NCI-H1436 (cell line): ENCODE measurements at regions not wholly inside any gene's neighbourhood (a gene's known extent, or its start where the extent isn't known, plus 50 kb on each side); places are given as distances from the start of the nearest gene placed in this dataset.

Experiments
- DNase-seq: peaks from one replicate; lab custom pipeline; 2025; lab: John Stamatoyannopoulos, UW

DNA sequence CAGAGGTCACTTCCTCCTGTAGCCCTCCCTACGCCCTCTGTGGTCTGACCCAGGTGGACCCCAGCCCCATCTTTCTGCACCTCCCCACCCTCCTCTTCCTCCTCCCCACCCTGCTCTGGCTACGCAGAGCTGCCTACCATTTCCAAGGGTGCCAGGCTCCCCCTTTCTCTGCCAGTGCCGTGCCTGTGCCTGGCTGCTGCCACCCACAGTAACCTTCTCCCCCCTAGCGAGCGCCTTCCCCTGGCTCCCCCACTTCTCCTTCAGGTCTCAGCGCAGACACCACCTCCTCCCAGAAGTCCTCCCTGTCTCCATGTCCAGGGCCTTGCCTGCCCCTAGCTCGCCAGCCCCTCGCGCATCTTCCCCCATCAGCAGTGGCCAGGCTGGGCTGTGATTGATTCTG, 471.5 kb downstream of the PTPRU start:
- no peak for DNase-seq

DNA sequence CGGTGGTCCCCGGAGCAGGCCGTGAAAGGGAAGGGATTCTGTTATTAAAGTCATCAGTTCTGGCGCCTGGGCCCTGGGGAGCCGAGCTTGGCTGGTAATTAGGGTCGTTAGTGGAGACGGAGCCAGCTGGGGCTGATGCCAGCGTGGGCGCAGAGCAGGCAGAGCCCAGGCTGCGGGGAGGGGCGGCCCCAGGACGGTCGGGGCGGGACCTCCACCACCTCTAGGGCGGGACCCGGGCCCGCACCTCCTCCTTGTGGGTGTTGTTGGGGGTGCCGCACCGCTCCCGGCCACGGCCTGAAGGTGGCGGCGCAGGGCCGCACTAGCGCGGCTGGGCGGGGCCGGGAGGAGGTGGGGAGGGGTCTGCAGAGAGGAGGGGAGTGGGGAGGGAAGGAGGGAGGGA, 470.6 kb downstream of the PTPRU start:
- DNase-seq = peak; percentile 97

DNA sequence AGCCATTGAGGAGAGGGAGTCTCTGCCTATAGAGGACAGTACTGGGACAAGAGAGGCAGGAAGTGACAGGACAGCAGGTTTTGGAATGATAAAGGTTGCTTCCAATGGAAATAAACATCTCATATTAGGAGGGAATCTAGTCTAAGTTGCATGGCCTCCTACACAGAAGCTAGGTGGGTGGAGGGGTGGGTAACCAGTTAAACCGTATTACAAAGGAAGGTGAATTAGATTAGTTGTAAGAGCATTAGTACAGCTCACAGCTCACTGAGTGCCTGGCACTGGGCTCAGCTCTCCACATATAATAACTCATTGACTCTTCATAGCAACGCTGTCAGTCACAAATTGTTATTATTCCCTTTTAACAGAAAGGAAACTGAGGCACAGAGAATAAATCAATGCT, 468.1 kb downstream of the PTPRU start:
- DNase-seq = no peak

DNA sequence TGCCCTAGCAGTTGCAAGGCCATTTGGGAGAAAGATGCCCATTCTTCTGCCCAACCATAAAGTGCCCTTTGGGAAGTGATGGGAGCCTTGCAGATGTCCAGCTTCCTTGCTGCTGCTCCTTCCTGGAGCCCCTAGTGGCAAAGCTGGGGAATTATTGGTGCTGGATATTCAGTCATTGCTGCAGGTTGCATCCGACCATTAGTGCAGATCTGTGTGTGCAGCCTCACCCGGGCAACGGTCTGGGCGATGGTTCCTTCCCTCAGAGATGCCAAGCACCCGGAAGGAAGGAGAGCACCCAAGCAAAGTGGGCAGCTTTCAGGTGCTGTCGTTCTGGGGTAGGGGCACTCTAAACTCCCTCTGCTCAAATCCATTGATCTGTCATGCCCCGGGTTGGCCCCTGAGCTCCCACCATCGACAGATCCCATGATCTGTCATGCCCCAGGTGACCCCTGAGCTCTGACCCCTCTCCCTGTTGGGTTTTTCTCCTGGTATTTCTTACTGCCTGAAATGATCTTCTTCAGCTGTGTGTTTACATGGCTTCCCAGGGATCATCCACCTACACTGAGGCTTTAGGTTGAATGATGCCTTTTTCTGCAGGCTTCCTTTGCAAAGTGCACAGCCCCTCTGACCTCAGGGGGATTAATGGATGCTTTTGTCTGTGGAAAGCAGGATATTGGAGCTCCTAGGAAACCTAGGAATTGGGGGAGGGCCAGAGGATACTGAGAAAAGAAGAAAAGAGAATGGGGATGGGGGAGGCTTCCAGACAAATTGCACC, 467.5 kb downstream of the PTPRU start:
- DNase-seq = peak; percentile 38

DNA sequence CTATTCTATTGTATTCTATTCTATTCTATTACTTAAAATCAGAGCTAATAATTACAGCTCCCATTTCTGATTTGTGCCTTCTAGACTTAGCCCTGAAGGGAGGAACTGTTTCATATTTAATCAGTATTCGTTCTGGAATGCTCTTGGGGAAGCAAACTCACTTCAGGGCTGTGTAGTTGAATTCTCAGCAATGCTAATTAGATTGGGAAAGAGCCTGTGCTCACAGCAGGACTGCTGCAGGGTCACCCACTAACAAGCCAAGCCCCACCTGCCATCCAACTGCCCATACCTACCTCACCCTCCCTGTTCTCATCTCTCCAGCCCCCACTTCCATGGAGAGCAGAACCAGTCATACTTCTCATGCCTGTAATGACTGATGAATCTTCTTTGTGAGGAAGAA, 464.2 kb downstream of the PTPRU start:
- DNase-seq = no peak

DNA sequence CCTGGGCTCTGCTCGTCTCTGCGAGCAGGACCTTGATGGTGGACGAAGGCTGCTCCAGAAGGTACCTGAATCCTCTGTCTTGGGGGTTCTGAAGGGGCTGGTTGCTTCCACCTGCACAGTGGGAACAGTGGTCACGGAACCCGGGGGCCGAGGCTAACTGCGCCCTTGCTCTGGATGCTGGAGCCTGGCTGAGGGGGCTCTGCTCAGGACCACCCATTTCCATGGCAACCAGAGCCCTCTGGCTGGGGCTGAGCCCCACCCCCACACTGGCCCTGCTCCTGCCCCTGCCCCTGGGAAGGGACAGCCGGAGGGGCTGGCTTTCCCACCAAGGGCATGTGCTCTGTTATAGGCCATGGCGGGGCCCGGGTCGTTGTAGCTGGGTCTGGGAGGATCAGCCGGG, 462.3 kb downstream of the PTPRU start:
- no peak for DNase-seq

DNA sequence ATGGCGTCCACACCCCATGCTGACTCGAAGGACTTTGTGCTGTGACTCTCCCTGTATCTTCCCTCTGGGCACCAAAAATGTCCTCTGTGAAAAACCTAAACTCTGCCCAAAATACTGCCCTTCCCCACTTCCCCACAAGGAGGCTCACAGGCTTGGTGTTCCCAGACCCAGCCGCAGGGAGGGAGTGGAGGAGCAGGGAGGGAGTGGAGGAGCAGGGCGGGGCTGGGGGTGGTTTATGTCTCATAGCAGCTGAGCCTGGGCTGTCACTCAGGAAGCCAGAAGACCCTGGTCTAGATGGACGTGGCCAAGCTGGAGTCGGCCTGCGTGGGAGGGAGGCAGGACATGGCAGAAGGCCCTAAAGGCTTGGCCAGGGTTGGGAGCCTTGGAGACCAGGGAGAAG, 461.7 kb downstream of the PTPRU start:
- peak; percentile 61 for DNase-seq

DNA sequence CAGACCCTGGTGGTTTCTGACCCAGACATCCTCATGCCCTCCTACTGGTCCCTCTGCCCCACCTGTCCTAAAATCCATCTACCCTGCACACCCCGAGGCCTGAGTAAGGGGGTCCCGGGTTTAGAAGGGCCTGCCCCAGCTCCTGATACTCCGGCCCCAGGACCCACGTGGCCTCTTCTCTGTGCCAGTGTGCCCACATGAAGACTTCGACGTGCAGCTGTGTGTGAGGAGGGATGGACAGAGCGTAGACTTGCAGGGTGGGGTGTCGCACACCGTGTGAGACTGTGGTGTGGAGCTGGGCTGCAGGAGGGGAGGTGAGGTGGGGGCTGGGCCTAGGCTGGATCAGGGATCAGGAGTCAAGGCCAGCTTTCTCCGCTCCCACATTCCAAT, 461.1 kb downstream of the PTPRU start:
- no peak for DNase-seq

DNA sequence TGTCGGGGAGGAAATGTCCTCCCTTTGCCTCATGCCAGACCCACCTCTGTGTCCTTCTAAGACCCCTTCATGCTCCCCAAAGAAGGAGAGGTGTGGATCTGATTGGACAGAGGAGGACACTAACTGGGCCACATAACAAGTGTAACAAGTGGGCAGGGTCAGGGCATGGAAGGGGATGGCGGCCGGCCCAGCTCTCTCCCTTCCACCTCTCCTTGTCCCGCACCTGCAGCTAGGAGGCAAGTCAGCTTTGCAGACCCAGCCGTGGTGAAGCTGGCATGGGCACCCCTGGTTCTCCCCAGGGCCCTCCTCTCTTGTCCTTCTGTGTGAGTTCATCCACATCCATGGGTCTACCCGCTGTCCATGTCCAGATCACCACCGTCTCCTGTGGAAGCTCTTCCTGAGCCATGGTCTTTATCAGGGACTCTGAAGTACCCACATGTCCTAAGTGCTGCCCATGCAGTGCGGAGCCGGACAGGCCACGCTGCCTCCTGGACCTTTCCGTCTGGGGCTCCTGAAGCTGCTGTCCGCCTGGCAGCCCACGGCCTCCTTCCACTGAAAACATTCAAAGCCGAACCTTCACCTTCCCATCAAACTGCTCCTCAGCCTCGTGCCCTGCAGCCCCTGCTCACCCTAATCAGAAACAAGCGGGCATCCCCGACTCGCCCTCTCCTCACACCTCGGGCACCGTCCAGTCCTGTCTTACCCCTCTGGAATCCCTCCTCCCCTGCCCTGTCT, 460.5 kb downstream of the PTPRU start:
- no peak for DNase-seq

DNA sequence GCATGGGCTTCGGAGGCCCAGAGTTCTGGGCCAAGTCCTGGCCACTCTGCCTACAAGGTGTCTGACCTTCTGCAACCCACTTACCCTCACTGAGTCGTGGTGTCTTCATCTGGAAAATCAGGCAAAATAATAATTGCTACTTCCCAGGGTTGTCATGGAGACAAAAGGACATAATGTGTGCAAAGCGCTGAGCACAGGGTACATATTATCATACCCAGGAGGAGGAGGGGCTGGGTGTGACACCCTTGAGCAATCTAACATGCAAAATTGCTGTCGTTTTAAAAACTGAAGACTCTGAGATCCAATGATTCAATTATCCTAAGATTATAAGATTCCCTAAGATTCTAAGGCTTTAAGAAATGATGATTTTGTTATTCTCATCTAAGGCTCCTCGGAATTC, 459.5 kb downstream of the PTPRU start:
- DNase-seq = peak; percentile 33

DNA sequence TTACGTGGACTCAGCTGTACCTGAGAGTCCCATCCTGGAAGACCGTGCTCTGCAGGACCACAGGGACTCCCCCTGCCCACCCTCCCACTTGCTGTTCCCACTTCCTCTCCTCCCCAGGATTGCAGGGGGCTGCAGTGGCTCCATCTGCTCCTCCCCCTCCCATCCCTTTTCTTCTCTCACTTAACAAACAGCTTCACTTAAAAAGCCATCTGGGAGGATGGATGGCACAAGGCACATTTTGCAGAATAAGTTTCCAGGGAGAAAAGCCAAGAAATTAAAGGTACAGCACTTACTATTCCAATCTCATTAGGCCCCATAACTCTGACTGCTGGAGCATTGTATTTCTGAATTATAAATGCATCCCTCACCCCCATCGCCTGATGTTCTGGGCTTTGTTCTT, 458.7 kb downstream of the PTPRU start:
- no peak for DNase-seq

DNA sequence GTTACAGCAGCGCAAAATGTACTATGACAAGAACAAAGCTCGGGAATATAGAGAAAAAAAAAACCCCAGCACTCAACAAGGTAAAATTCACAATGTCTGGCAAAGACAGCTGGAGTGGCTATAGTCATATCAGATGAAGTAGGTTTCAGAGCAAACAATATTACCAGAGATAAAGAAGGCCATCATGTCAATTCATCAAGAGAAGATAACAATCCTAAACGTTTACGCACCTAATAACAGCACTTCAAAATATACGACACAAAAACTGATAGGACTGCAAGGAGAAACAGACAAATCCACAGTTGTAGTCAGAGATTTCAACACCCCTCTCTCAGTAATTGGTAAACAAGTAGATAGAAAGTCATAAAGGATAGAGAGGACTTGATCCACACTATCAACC, 455.2 kb downstream of the PTPRU start:
- DNase-seq = no peak

DNA sequence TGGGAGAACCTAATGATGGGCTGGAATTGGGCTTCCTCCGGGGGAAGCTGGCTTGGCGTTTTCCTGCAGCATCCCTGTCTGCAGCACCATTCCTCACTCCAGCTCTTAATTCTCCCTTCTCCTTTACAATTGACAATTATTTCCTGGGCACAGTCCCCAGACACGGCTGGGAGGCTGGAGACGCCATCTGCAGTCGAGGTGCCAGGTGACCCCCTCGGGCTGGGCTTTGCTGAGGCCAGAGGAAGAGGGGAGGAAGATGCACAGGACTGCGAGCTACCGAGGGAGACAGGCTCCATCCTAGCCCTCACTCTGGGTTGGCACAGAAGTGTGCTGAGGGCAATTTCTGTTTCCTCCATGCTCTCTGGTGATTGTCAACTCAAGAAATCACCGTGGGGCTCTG, 453.8 kb downstream of the PTPRU start:
- DNase-seq = no peak

DNA sequence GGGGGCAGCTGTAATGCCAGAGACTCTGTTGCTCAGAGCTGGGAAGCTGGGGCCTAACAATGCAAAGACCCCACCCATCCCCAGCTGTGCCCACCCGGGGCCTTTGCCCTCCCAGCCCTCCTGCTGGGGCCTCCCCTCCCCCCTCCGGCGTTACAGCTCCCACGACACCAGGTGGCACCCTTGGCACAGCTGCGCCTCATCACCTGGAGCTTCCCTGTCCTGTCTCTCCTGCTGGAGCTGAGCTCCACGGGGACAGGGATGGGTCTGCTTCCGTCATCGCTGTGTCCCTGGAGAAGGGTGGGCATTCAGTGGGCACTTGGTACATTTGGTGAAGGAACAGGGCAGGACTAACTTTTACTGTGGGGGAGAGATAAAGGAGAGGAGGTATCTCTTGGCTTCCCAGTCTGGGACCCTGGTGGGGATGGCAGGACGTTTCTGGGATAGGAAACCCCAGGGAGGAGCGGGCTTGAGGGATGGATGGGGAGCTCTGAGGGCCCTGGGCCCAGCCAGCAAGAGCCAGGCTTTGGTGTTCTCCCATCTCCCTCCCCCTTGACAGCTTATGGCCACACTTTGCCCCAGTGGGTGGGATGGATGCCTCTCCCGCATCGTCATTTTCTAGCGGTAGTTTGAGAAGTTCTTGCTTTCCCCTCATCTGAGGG, 453.2 kb downstream of the PTPRU start:
- DNase-seq = no peak

DNA sequence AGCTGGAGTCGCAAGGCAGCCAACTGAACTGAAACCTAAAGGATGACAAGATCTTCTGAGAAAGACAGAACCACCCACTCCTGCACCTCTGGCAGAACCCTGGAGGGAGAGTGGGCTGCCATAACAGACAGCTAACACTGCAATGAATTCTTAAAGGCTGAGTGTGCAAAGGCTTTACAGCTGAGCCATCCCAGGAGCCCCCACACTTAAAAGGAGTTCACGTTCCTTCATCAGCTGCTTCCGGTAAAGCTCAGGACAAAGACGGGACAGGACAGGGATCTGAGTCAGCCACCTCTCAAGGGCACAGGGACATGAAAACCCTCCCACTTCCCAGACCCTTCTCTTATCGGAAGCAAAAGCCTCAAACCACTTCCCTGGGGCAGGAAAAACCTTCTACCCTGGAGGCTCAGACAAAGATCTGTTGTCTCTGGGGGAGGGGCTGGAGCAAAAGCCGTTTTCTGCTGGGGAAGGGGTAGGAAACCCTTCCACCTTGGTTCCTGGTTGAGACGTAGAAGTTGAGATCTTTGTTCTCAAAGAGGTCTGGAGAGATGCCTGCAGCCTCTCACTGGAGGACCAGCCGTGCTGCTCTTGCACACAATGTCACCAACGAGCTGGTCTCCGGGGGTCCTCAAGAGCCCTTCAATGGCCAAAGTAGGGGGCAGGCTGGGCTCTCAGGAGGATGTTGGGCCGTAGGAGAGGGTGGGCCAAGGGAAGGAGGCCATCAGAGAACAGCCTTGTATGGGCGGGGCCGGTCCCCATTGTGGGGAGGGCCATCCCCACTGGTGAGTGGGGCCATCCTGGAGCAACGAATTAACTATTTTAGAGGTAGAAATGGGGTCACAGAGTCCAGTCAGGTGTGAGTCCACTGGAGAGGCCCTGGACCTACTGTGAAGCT, 452.4 kb downstream of the PTPRU start:
- DNase-seq = no peak

DNA sequence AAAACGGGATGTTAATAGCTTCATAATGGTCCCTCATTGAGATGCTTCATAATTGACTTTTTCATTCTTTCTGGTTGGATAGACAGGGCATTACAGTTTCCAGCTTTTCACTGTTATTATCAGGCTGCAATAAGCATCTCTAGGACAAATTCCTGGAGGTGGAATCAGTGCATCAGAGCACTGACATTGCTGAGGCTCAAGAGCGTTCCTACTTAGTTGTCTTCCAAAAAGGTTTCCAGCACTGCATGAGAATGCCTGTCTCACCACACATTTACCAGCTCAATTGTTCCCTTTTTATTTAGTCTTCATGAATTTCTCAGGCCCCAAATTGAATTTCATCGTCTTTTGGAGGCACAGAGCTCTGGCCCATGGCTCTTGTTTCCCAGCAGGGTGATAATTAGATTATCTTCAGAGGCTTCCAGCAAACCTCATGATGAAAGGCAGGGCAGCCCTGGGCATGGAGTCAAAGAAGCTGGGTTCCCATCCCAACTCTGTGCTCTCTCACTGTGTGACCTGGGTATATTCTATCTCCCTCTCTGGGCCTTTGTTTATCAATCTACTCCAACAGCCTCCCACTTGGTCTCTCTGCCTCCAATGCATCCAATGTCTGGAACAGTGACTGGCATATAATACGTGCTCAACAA, 451.4 kb downstream of the PTPRU start:
- DNase-seq = no peak

DNA sequence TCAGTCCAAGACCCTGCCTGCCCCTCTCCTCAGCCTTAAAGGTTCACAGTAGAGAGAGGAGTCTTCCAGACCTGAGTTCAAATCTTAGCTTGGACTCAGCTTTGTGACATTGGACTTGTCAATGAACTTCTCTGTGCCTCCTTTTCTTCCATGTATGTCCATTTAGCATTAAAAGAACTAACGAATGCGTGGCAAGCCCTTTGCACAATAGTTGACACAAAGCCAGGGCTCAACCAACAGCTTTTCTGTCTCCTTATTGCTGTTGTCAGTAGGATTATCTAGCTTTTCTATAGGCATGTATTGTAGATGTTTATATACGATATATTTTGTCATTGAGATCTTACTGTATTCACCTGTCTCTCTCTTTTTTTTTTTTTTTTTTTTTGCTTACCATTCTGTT, 450.8 kb downstream of the PTPRU start:
- DNase-seq = no peak

DNA sequence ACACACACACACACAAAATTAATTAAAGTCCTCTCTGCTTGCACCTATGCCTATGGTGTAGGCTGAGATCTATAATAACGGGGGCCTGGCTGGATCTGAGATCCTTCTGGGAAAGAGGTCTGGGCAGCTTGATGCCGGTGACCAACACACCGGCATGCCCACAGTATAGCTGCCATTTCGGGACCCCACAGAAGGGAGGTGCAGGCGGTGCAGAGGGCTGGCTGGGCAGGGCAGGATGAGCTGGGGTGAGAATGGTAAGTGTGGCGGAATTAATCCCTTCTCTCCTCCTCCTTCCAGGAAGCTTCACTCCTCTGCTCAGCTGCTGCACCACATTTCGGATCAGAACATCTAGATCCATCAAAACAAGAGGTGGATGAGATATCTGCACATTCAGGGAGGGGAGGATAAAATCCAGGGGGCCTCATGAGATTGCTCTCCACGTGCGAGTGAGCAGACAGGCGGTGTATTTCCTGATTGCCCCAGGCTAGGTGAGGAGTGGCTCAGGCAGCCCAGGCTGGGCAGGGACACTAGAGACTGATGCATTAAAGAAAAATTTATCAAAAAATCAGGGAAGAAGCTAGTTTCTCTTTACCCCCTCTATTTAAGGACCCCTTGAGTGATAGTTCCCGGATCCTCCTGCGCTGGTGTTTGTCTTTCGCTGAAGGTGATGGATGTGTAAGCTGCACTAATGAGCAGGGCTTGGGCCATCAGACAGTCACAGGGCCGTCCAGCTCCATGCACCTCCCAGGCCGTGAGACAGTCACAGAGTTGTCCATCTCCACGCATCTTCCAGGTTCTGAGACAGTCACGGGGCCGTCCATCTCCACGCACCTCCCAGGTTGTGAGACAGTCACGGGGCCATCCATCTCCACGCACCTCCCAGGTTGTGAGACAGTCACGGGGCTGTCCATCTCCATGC, 449.9 kb downstream of the PTPRU start:
- no peak for DNase-seq

DNA sequence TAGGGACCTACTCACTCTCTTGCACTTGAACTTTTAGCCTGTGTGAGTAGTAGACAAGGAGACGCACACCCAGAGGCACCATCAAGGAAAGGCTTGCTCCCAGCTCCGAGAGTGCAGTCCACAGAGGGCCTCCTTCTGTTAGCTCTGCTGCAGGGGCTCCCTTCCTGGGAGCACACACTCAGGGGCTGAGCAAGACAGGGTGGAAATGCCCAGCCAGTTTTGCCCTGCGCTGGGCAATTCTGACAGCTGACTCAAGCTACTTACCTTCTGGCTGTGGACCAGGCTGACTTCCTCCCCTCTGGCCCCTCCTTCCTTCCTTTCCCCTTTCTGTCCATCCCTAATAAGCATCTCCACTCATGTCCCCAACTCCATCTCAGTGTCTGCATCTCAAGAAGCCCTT, 449.1 kb downstream of the PTPRU start:
- no peak for DNase-seq

DNA sequence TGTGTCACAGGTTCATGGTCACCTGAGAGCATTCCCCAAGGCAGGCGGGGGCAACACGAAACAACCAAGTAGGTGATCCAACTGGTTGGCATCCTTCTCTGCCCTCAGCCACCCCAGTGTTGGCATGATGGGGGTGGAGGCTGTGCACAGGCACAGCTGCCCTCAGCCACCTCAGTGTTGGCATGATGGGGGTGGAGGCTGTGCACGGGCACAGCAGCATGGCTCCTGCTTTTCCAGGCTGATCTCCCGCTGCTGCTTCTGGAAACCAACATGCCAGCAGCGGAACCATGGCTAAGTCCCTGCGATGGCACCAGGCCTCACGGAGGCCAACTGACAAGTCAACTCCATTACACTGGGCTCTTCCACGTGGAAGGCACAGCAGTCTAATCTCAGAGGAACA, 447.8 kb downstream of the PTPRU start:
- no peak for DNase-seq

DNA sequence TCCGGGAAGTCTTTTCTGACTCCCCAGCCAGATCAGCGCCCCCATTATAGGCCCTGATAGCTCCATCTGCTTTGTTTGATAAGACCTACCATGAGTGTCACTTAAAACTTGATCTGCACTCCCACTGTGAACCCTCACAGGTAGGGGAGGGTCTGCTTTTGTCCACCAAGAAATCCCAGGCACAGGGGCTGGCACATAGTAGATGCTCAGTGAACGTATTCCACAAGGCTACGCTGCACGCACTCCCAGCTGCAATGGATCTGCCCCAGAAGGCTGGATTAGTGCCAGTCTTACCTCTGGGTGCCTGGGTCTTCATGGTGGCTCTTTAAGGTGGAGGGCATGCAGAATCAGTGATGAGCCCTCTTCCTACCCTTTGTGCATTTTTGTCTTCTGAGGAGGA, 447.1 kb downstream of the PTPRU start:
- DNase-seq = no peak
